ENCODE measurements at regions not wholly inside any gene's neighbourhood (a gene's known extent, or its start where the extent isn't known, plus 50 kb on each side); places are given as distances from the start of the nearest gene placed in this dataset.
"Not testable (repeated sequence)": the region's sequence is repeated elsewhere in the genome, so short reads cannot be mapped to it uniquely, and the experiment has no call there.

DNA sequence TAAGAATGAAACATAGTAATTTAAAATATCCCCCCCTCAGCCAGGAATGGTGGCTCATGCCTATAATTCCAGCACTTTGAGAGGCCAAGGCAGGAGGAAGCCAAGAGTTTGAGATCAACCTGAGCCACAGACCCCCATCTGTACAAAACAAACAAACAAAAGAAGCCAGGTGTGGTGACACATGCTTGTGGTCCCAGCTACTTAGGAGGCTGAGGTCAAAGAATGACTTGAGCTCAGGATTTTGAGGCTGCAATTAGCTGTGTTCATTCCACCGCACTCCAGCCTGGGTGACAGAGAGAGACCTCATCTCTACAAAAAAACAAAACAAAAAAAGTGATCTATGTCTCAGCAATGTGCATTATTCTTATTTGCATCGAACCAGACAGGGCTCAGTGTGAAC is 800.8 kb downstream of the MCTP2 start:
- no peaks in the 10 kb centered on the region for H3K9me3 ChIP-seq
- no peaks in the 10 kb centered on the region for H3K27me3 ChIP-seq
- no peak for ATAC-seq
- H3K4me1 ChIP-seq = no peaks in the 10 kb centered on the region
- H3K36me3 ChIP-seq = no peaks in the 10 kb centered on the region
- H3K4me3 ChIP-seq = no peak overlapping the region
- no peak for TF ChIP-seq CTCF (IDR thresholded peaks at IDR 0.05)
- intact Hi-C loops (cut with DNase I) = no loop called here
- DNase-seq = no peak
- no peak overlapping the region for H3K27ac ChIP-seq

DNA sequence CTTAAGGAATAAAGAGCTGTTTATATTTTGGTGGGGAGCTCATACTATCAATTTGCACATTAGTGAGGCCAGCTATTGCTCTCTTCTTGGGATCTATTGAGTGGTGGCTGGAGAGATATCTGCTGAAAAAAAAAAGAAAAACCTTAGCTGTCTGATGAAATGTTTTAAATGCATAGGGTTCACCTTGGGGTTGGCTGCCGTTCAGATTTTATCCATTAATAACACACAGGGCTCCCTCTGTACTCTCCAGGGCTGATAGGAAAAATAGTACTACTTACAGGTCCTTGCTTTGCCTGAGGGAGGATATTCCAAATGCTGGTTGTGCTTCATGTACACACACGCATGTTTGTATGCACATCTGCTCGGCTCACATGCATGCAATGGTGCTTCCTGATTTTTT is 803.7 kb downstream of the MCTP2 start:
- Histone ChIP-seq H3K9me3 (no peaks in the 10 kb centered on the region), H3K27me3 (no peaks in the 10 kb centered on the region), H3K4me1 (no peaks in the 10 kb centered on the region), H3K27ac (no peak overlapping the region), H3K36me3 (no peaks in the 10 kb centered on the region), H3K4me3 (no peak overlapping the region)
- intact Hi-C loops (cut with DNase I) = no loop called here
- DNase-seq (no peak), ATAC-seq (no peak)
- no peak for TF ChIP-seq CTCF (IDR thresholded peaks at IDR 0.05)

DNA sequence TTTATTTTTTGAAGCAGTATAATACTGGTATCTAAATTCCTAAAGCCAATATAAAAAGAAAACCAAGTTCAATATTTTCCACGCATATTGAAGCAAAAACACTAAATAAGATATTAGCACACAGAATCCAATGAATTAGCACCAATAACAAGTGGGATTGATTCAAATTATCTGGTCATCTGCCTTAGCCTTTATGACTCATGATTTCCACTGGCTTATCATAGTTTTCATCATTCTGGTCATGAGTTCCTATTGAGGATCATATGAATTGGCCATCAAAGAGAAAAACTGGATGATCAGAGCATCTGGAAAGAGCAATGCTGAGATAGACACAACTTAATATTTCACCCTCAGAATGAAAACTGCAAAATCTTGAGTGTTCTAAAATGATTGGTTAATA is 809.9 kb downstream of the MCTP2 start:
- DNase-seq = no peak
- ATAC-seq = no peak
- H3K36me3 ChIP-seq = no peaks in the 10 kb centered on the region
- no peaks in the 10 kb centered on the region for H3K9me3 ChIP-seq
- intact Hi-C loops (cut with DNase I) = no loop called here
- TF ChIP-seq CTCF (IDR thresholded peaks at IDR 0.05) = no peak
- H3K27ac ChIP-seq = no peak overlapping the region
- no peaks in the 10 kb centered on the region for H3K4me1 ChIP-seq
- no peaks in the 10 kb centered on the region for H3K27me3 ChIP-seq
- no peak overlapping the region for H3K4me3 ChIP-seq

GRCh38 chr15:95043236-95043932 is 812.0 kb downstream of the MCTP2 start:
- H3K4me3 ChIP-seq; intact Hi-C loops (cut with DNase I); H3K4me1 ChIP-seq; H3K27ac ChIP-seq; ATAC-seq; H3K36me3 ChIP-seq; H3K9me3 ChIP-seq; H3K27me3 ChIP-seq; DNase-seq: not testable (repeated sequence)

DNA sequence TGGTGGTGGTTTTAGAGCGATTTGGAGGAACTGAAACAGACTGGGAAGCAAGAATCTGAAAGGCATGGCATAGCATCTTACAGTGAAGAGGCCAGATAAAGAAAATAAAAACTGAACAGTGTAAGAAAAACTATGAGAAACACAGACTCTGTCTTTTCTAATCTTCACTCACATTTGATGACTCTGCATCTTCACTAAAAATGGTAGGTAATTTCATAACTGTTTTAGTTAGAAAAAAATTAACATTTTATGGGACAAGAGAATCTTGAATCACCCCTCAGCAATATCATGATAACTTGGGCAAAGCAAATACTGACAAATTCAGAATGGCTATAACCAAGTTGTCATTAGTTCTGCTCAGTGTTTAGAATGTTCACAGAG is 812.6 kb downstream of the MCTP2 start:
- Histone ChIP-seq H3K9me3 (peaks cover 10% of the 10 kb centered on the region), H3K4me3 (no peak overlapping the region), H3K27me3 (no peaks in the 10 kb centered on the region), H3K27ac (no peak overlapping the region), H3K36me3 (no peaks in the 10 kb centered on the region), H3K4me1 (no peaks in the 10 kb centered on the region)
- TF ChIP-seq CTCF (IDR thresholded peaks at IDR 0.05) = no peak
- intact Hi-C loops (cut with DNase I) = no loop called here
- DNase-seq (no peak), ATAC-seq (no peak)

DNA sequence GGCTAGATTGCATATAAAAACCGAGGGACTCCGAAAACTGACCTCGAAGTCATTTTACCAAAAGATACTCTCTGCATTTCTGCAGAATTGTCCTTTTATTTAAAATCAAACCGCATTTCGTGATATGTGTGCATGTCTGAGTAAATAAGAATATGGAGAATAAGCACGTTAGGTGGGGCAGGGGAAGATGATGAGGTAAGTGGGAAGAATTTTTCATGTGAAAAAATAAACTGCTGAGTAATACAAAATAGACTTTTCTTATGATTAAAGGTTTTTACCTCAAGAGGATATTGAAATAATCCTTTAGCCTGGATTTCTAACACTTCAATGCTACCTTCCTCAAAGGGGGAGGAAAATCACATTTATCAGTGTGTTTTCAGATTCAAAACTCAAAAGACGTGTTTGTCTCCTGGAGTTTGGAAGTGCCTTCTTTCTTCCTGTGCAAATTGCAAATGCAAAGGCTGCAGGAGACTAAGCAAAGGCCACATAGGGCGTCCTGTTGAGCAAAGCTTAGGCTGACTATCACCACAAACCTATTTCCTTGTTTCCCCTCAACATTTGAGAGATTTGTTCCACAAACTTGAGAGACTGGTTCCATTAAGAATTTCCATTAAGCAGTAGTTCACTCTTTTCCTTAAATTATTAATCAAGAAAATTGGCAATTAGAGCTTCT is 813.5 kb downstream of the MCTP2 start:
- no peak for TF ChIP-seq CTCF (IDR thresholded peaks at IDR 0.05)
- no peak overlapping the region for H3K4me3 ChIP-seq
- intact Hi-C loops (cut with DNase I) = no loop called here
- no peaks in the 10 kb centered on the region for H3K27me3 ChIP-seq
- ATAC-seq = no peak
- H3K36me3 ChIP-seq = no peaks in the 10 kb centered on the region
- no peak for DNase-seq
- H3K4me1 ChIP-seq = no peaks in the 10 kb centered on the region
- no peak overlapping the region for H3K27ac ChIP-seq
- peaks cover 11% of the 10 kb centered on the region for H3K9me3 ChIP-seq
